ENCODE measurements at regions not wholly inside any gene's neighbourhood (a gene's known extent, or its start where the extent isn't known, plus 50 kb on each side); places are given as distances from the start of the nearest gene placed in this dataset.

- no peak for ATAC-seq
- DNase-seq, result no peak
These were observed 82.1 kb upstream of the ARHGEF3 start for GRCh38 chr3:56883828-56884227.

GRCh38 chr3:56882896-56883295 lies 81.1 kb upstream of the ARHGEF3 start:
- Histone ChIP-seq H3K9me3 (no peaks in the 10 kb centered on the region), H3K27me3 (ENCODE audit: insufficient read depth in 3 of 3, low read length in 2 of 3) (no peaks in the 10 kb centered on the region), H3K4me1 (no peaks in the 10 kb centered on the region), H3K4me3 (no peak overlapping the region), H3K36me3 (ENCODE audit: insufficient read depth in 1 of 2, low read depth in 1 of 2) (no peaks in the 10 kb centered on the region), H3K27ac (no peak overlapping the region)
- no peak for ATAC-seq
- intact Hi-C loops (cut with DNase I), result no loop called here
- TF ChIP-seq CTCF (IDR thresholded peaks at IDR 0.05), result no peak
- DNase-seq, result no peak

More at GRCh38 chr3:56883828-56884227, 82.1 kb upstream of the ARHGEF3 start:
- H3K27ac ChIP-seq, result no peak overlapping the region
- TF ChIP-seq CTCF (IDR thresholded peaks at IDR 0.05), result no peak
- intact Hi-C loops (cut with DNase I), result no loop called here
- H3K36me3 ChIP-seq (ENCODE audit: insufficient read depth in 1 of 2, low read depth in 1 of 2), result no peaks in the 10 kb centered on the region
- H3K4me1 ChIP-seq, result no peaks in the 10 kb centered on the region
- no peaks in the 10 kb centered on the region for H3K27me3 ChIP-seq (ENCODE audit: insufficient read depth in 3 of 3, low read length in 2 of 3)
- H3K9me3 ChIP-seq, result no peaks in the 10 kb centered on the region
- H3K4me3 ChIP-seq, result no peak overlapping the region

GRCh38 chr3:56881841-56882240 lies 80.1 kb upstream of the ARHGEF3 start:
- no peaks in the 10 kb centered on the region for H3K27me3 ChIP-seq (ENCODE audit: insufficient read depth in 3 of 3, low read length in 2 of 3)
- H3K36me3 ChIP-seq (ENCODE audit: insufficient read depth in 1 of 2, low read depth in 1 of 2), result no peaks in the 10 kb centered on the region
- DNase-seq (no peak), ATAC-seq (no peak)
- H3K4me3 ChIP-seq, result no peak overlapping the region
- WGBS, 3 donors, result 73 to 84% (median 77%) methylated on average over 2 of the region's 2 CpGs
- intact Hi-C loops (cut with DNase I), result no loop called here
- no peaks in the 10 kb centered on the region for H3K9me3 ChIP-seq
- no peaks in the 10 kb centered on the region for H3K4me1 ChIP-seq
- no peak overlapping the region for H3K27ac ChIP-seq
- no peak for TF ChIP-seq CTCF (IDR thresholded peaks at IDR 0.05)

GRCh38 chr3:56880720-56881575 lies 79.2 kb upstream of the ARHGEF3 start:
- Histone ChIP-seq H3K27ac (no peak overlapping the region), H3K27me3 (ENCODE audit: insufficient read depth in 3 of 3, low read length in 2 of 3) (no peaks in the 10 kb centered on the region), H3K36me3 (ENCODE audit: insufficient read depth in 1 of 2, low read depth in 1 of 2) (no peaks in the 10 kb centered on the region), H3K9me3 (no peaks in the 10 kb centered on the region), H3K4me1 (no peaks in the 10 kb centered on the region), H3K4me3 (no peak overlapping the region)
- DNase-seq, result no peak
- 79 to 88% (median 83%) methylated on average over 8 of the region's 8 CpGs for WGBS, 3 donors
- no peak for TF ChIP-seq CTCF (IDR thresholded peaks at IDR 0.05)
- intact Hi-C loops (cut with DNase I), result no loop called here
- ATAC-seq, result no peak
